M059J (cell line): ENCODE measurements at regions not wholly inside any gene's neighbourhood (a gene's known extent, or its start where the extent isn't known, plus 50 kb on each side); places are given as distances from the start of the nearest gene placed in this dataset.
"Not testable (repeated sequence)": the region's sequence is repeated elsewhere in the genome, so short reads cannot be mapped to it uniquely, and the experiment has no call there.

Experiments
- DNase-seq: peaks from one replicate; pipeline ENCODE4 v3.0.0-alpha.2; 2012; ENCODE audit warnings: low read depth

DNA sequence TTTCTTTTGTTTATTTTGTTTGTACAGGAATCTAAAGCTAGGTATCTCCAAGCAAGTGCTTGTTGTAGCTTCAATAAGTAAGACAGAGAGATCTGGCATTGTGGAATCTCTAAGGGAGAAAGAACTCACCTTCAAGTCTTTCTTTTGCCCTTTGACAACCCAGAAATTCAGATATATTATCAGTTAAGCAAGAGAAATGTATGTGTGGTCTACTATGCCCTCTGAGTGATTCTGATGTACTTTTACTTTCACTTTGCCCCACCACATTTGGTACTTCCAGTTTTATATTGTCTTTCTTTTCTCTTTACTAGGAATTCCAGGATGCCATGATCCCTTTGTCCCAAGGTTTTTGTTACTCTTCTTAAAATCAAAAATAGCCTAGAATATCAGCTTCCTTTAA lies 259.6 kb upstream of the PIK3C3 start:
- peak; percentile 24 for DNase-seq

DNA sequence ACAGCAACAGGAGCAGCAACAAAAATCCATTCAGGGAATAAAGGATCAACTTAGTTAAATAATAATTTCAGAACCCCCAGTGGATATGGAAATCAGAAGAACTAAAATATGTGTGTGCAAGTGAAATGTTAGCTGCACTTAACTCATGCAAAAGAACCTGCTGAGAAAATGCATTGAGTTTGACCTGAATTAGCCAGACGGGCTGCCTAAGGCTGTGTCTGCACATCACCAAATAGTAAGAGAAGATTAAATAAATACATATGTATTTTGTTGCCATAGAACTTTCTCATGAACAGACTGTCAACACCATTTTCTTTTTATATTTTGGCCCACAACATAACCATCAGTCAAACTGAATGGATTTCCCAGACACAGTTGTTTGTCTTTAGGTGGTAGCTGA lies 262.0 kb upstream of the PIK3C3 start:
- no peak for DNase-seq

DNA sequence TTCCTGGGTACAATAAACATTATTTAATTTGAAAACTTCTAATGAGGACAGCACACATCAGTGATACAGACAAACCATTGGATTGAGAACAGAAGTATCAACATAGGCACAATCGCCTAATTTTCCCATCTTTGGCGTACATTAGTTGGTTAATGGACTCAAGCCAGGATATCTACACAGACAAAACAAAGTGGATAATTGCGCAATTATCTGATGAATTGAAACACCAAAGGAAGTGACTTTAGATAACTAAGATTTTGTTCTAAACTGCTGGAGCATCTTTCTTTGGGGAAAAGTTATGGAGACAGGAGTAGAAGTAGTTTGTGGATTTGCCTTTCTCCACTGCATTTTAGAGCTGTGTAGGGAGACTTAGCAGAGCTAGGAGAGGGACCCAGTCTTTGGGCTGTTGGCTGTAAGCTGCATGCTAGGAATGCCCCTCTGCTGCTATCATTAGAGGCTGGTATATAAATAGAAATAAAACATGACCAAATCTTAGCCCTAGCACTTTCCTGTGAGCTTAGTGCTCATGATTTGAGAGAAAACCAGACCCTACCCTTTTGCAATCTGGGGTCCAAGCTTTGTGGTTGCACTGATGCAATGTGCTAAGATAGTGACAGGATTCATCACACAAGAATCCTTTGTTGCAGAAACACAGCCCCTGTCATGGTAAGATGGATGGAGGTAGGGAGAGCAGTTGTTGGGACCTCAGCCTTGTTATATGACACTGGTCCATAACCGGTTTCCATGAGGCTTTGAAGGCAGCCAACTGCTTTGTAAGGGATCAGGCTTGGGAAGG lies 264.5 kb upstream of the PIK3C3 start:
- peak; percentile 4 for DNase-seq

DNA sequence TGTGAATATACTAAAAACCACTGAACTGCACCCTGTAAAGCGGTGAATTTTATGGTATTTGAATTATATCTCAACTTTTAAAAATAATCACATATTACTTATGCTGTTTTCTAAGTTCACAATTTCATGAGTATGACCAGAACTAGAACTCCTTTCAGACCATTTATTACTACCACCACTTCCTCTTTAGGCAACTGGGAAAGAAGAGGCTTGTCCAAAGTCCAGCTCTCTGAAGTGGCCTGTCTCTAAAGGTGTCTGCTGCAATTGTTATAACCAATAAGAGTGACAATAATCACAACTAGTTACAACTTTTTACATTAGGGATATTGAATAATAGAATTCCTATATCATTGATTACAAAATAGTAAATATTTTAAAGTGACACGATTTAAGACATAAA lies 267.9 kb upstream of the PIK3C3 start:
- no peak for DNase-seq

- DNase-seq, result peak; percentile 54
Observed at GRCh38 chr18:41681138-41681880, 273.7 kb upstream of the PIK3C3 start.

- no peak for DNase-seq
Observed at GRCh38 chr18:41674506-41674905, 280.5 kb upstream of the PIK3C3 start.

- DNase-seq, result no peak
Observed at GRCh38 chr18:41666231-41666630, 288.8 kb upstream of the PIK3C3 start.

DNA sequence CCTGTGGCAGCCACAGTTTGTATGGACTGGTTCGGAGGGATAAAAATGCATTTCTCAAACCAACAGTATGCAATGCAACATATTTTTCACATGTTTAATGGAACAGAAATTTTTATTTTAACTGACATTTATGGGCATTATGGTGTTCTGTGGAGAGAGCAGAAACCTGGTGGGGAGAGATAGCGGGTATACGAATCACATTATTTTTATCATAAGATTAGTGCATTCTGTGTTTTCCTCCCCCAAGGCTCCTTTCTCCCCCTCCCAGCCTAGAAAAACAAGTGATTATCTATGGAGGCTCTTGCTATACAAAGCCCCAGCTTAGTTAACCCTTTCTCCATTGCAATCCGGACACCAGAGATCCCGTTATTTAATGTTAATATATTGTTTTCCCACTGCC lies 289.8 kb upstream of the PIK3C3 start:
- DNase-seq, result no peak

- peak; percentile 25 for DNase-seq
Observed at GRCh38 chr18:41660654-41661053, 294.4 kb upstream of the PIK3C3 start.

- no peak for DNase-seq
Observed at GRCh38 chr18:41659438-41660130, 295.4 kb upstream of the PIK3C3 start.

DNA sequence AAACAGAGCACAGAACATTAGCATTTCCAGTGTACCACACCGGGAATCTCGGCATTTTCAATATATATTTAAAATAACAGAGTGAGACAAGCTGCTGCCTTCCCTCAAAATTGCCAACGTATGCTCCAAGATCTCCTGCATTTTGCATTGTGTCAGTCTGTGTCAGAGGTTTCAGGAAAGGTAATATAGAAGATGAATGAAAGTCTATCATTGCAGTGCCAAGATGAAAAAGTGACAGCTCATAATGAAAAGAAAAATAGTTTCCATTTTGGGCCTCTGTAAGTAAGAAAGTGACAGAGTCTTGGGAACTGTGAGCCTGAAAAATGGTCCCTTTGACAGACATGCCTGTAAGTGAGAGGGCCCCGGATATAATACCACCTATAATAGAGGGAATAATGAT lies 297.8 kb upstream of the PIK3C3 start:
- no peak for DNase-seq

DNA sequence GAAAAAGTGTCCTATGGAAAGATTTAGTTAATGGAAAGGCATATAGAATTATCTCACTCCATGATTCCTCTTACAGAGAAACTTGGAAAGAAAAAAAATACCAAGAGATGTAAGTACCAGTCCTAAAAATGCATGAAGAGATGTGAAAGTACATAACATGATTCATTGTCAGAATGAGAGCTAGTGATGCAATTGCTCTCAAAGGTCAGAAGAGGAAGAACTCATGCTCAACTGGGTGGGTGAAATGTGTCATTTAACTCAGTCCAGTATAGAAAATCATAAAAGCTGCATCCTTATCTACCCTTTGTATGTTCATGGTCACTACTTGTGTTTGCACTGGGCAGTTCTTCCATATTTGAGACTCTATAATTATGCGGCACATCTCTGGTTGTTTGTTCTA lies 300.0 kb upstream of the PIK3C3 start:
- no peak for DNase-seq

DNA sequence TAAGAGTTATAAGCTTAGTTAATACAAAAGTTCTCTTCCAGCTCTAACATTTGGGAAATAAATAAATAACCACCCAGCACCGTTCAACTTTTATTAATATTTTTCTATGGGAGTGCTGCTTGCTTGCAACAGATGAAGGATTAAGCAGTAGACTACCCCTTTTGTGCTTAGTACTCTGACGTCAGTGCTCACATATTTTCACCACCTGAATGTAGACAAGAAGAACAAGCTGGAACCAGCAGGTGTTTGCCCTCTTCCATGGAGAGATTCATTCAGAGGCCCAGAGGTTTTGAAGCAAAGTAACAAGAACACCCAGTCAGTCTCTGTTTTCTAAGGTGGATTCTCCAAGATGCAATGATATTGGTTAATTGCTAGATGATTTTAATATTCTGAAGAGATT lies 307.1 kb upstream of the PIK3C3 start:
- DNase-seq, result no peak

- peak; percentile 15 for DNase-seq
Observed at GRCh38 chr18:41646915-41647620, 308.0 kb upstream of the PIK3C3 start.

- DNase-seq, result peak; percentile 24
Observed at GRCh38 chr18:41645589-41646360, 309.3 kb upstream of the PIK3C3 start.

DNA sequence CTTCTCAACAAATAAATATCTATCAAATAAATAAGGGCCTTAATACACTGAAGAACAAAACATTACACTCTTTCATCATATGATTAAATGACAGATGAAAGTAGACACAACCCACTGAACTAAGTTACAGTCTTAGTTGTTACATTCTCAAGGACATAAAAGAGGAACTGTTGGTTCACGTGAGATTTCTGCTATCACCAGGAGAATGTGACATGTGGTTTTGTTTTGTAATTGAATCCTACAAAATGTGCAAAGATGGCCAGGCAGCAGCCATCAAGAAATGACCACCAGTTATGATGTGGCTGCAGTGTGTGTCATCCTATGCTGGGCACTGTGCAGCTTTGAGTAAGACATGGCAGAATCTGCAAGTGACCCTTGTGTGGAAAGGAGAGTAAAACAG lies 310.6 kb upstream of the PIK3C3 start:
- peak; percentile 5 for DNase-seq

- DNase-seq, result no peak
Observed at GRCh38 chr18:41643427-41643826, 311.6 kb upstream of the PIK3C3 start.

DNA sequence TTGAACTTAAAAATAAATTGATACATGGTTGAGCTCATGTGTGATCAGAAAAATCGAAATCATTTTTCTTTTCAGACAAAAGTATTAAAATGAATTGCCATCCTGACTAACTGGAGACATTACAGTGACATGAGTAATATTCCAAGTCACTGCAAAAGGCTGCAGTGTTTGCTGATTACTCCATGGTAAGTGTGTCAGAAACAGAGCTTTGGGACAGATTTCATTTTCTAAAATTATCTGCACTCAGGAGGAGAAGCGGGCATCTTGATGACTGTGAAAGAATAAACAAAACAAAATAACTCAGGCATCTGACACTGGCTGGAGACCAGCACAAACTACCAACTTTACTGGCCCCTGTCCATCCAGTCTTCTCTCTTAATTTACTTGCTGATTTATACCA lies 312.3 kb upstream of the PIK3C3 start:
- peak; percentile 48 for DNase-seq

GRCh38 chr18:41639218-41639617 lies 315.8 kb upstream of the PIK3C3 start:
- DNase-seq, result no peak

DNA sequence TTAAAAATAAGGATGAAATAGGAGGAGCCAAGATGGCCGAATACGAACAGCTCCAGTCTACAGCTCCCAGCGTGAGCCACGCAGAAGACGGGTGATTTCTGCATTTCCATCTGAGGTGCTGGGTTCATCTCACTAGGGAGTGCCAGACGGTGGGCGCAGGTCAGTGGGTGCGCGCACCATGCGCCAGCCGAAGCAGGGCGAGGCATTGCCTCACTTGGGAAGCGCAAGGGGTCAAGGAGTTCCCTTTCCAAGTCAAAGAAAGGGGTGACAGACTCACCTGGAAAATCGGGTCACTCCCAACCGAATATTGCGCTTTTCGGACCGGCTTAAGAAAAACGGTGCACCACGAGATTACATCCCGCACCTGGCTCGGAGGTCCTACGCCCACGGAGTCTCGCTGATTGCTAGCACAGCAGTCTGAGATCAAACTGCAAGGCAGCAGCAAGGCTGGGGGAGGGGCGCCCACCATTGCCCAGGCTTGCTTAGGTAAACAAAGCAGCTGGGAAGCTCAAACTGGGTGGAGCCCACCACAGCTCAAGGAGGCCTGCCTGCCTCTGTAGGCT lies 323.2 kb upstream of the PIK3C3 start:
- DNase-seq, result not testable (repeated sequence)
